Right lobe of liver (tissue), 4 donors: ENCODE measurements at regions not wholly inside any gene's neighbourhood (a gene's known extent, or its start where the extent isn't known, plus 50 kb on each side); places are given as distances from the start of the nearest gene placed in this dataset.

ENCODE experiments used
- CTCF ChIP-seq, 4 donors: fragments of 200-600 bp in 3 of 4; fragments of 450-650 bp in 1 of 4; IDR thresholded peaks; one replicate each; pipeline versions ENCODE4 v1.5.1 to v1.8.0; 2016 to 2022; ENCODE audit warnings: antibody characterized with exemption in 4 of 4, mild to moderate bottlenecking in 2 of 4
- POLR2A ChIP-seq: fragments of 450-650 bp; IDR thresholded peaks from one replicate; pipeline ENCODE4 v1.6.1; 2017; ENCODE audit warnings: antibody characterized with exemption, mild to moderate bottlenecking
- donor health status: DM: no; HTN: no; CAD: no.
- donor health status: DM: no; HTN: no; CAD: no.
- donor health status: DM: no; HTN: yes; CAD: no.

GRCh38 chr2:7492719-7493118, 575.5 kb downstream of the RNF144A start:
- TF ChIP-seq POLR2A (no peak), CTCF (IDR thresholded peaks at IDR 0.05) (no peak)
